HG03571 (cell line): ENCODE measurements at regions not wholly inside any gene's neighbourhood (a gene's known extent, or its start where the extent isn't known, plus 50 kb on each side); places are given as distances from the start of the nearest gene placed in this dataset.

Source experiments
- ATAC-seq: cut with Tn5 transposase; IDR thresholded peaks from one replicate; pipeline ENCODE4 v1.9.1; 2021; ENCODE audit not compliant: unreplicated experiment

- ATAC-seq, result no peak
Measured at GRCh38 chr12:132395192-132395907, 66.0 kb upstream of the GALNT9 start.

- ATAC-seq, result no peak
Measured at GRCh38 chr12:132393991-132394949, 64.9 kb upstream of the GALNT9 start.

DNA sequence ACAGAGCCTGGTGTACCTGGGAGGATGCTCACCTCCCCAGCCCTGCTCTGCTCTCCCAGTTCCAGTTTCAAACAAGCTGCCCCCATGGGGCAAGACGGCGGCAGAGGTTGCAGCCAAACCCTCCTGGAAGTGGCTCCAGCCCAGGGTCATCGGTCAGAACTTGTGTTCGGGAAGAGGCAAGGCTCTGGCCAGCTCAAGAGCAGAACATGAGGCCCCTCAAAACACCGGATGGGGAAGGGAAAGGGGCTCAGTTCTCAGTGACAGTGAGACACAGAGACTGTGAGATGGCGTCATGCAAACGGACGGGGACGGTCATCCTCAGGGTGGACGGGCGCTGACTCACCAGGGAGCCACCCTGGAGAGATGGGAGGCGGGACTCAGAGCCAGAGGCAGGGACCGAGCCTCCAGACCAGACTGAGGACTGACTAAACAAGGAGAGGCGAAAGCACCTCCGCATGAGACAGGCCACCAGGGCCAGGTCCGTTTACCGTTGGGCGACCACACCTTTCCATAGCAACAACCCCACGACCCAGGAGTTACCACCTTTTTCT, 63.9 kb upstream of the GALNT9 start:
- no peak for ATAC-seq

DNA sequence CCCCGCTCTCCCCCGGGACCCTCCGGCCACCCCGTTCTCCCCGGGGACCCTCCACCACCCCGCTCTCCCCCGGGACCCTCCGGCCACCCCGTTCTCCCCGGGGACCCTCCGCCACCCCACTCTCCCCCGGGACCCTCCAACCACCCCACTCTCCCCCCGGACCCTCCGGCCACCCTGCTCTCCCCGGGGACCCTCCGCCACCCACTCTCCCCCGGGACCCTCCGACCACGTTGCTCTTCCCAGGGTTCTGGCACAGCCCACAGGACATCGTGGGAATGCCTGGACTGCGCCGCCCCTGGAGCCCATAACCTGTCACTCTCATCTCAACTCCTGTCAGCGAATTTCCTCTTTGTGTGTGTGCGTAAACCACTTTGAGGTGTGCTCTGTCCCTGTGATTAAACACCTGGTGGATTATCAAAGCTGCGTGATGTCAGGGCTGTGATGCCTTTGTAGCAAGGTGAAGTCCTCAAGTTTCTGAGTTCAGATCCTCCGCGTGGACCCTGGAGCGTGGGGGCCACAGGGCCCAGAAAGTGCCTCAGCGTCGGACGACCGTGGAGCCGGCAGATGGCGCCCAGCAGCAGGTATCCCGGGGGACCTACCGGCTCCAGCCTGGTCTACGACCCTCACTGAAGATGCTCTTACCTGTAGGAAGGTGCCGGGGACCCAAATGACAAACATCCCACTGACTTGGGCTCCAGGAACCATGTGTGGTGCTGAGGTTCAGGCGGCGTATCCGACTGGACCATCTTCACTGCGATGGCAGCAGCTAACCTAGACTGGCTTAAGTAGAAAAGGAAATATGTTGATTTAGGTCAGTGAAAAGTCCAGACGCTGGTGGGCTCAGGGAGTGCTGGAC, 63.2 kb upstream of the GALNT9 start:
- ATAC-seq, result no peak

GRCh38 chr12:132391326-132392041, 62.1 kb upstream of the GALNT9 start:
- no peak for ATAC-seq

- ATAC-seq, result no peak
Measured at GRCh38 chr12:132390287-132391076, 61.1 kb upstream of the GALNT9 start.

GRCh38 chr12:132389526-132390286, 60.3 kb upstream of the GALNT9 start:
- ATAC-seq, result no peak

GRCh38 chr12:132389026-132389425, 59.6 kb upstream of the GALNT9 start:
- no peak for ATAC-seq

- no peak for ATAC-seq
Measured at GRCh38 chr12:132388379-132389015, 59.1 kb upstream of the GALNT9 start.

DNA sequence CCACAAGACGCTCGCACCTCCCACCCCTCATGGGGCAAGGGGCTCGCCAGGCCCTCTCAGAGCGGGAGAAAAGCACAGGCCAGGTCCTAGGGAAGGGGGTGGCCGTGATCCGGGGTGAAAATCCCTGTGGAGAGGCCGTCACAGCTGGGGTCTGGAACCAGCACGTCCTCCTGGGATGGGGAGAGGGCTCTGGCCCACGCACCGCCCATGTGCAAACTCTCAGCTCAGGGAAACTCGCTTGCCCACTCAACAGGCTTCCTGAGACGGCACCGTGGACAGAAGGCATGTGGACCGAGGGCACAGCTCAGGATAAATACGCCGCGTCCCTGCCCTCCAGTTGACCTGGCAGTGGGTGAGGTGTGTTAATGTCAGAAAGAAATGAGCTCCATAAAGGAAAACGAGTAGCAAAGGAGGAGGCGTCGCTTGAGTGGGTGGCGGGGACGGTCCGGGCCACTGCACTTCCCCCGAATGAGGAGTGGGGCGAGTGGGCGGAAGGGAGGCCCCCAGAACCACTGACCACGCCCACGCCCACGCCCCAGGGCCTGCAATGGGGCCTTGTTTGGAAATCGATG, 57.6 kb upstream of the GALNT9 start:
- ATAC-seq, result no peak

DNA sequence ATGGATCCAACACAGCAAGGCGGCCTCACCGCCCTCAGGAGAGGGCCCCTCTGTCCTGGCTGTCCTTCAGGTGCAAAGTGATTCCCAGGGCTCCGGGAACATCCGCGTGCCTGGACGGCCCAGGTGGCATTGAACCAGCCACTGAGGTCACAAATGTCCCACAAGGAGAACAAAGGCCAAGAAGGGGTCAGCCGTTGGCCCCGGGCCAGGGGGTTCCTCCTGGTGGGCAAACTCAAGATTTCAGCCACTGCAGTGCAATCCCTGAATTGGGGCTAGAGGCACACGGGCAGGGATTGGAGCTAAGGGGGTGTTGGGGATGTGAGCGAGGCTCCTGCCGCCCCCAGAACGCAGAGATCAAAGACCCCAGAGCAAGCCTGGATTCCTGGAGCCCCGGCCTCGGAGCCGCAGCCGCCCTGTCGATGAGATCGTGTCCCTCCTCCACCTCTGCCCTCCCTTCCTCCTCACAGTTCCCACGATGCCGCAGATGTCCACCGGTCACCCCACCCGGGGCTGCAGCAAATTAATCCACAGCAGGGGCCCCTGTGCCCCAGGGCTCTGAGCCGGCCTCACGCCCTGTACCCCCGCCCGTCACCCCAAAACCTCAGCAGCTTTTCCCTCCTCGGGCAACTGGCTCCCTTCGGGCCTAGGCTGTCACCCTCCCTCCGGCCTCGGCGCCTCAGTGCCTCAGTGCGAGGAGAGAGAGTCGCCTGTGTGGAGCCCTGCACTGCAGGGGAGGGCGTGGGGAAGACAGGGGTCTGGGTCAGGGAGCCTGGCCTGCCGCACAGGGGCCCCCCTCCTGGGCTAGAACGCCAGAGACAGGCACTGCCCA, 56.7 kb upstream of the GALNT9 start:
- ATAC-seq, result no peak

DNA sequence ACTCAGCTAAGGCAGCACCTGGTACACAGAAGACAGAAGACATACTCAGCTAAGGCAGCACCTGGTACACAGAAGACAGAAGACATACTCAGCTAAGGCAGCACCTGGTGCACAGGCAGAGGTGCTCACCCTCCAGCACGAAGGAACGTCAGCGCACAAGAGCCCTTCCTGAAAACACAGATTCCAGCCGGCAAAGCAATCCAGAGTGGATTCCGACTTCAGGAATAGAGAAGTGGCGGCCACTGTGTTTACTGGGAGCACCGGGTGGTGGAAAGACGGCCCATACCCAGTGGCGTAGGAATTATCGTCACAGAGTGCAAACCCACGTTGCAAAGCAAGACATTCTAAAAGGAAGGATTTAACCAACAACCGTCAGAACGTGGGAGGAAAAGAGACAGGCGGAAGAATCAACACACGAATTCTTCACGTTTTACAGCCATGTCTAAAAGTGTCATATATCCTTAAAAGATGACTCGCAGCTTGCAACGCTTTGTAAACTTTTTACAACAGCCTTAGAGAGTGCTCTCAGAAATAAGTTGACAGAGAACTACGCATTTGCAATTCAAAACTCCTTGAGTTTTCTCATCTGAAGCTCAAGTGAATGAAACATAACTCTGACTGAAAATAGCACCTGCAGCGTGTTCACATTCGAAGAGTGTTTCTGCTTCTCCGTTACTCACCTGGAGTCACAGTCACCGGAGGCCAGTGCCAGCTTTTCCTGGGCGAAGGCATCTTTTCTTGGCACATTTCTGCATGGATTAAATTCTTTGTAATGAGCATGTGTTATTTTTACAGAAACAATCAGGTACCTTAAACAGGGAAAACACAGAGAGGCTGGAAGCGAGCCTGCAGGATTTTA, 55.8 kb upstream of the GALNT9 start:
- ATAC-seq, result no peak

DNA sequence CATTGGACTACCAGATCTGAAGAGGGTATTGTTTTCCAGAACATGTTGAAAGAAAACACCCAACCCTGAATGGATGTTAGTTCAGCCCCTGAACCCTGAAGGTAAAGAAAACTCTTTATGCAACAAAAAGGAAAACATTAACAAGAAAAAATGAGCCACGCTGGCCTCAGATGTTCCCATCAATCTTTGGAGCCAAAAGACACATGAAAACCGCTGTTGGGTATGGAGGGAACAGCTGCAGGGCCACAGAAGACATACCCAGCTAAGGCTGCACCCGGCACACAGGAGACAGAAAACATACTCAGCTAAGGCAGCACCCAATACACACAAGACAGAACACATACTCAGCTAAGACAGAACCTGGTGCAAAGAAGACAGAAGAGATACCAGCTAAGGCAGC, 51.3 kb upstream of the GALNT9 start:
- no peak for ATAC-seq

- ATAC-seq, result no peak
Measured at GRCh38 chr12:132379996-132380395, 50.6 kb upstream of the GALNT9 start.

DNA sequence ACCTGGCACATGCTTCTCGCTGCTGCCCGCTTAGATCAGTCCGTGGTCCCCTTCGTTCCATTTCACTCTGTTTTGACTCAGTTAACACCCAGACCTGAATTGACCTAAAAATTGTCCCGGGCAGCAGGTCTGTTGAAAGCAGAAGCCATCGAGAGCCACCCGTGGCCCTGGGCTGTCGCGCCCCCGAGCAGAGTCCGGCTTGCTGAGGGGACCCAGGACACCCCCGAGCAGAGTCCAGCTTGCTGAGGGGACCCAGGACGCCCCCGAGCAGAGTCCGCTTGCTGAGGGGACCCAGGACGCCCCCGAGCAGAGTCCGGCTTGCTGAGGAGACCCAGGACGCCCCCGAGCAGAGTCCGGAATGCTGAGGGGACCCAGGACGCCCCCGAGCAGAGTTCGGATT, 50.2 kb upstream of the GALNT9 start:
- no peak for ATAC-seq
